Natural killer cell (primary cell): ENCODE measurements at regions not wholly inside any gene's neighbourhood (a gene's known extent, or its start where the extent isn't known, plus 50 kb on each side); places are given as distances from the start of the nearest gene placed in this dataset.

Experiments
- ATAC-seq, 3 donors: fragments of 150-1000 bp in 2 of 3; fragments of 200-7000 bp in 1 of 3; cut with Tn5 transposase; 1 replicate in 1 of 3; 2 replicates in 2 of 3; pipeline ENCODE4 v1.10.0; 2021; ENCODE audit warnings: mild to moderate bottlenecking in 2 of 3, moderate library complexity in 2 of 3
- DNase-seq, 2 donors: peaks; one replicate each; pipeline versions ENCODE4 v3.0.0 to v3.0.0-alpha.2; 2013 to 2021; ENCODE audit warnings: mixed read lengths in 1 of 2
- H3K27ac ChIP-seq: one replicate; pipeline ENCODE4 v1.5.1; 2013; ENCODE audit warnings: mild to moderate bottlenecking, low read length
- H3K27me3 ChIP-seq: one replicate; pipeline ENCODE4 v1.6.1; 2013; ENCODE audit warnings: low read length; ENCODE audit not compliant: control insufficient read depth, insufficient read depth
- H3K36me3 ChIP-seq: one replicate; pipeline ENCODE4 v1.6.1; 2013; ENCODE audit warnings: low read length; ENCODE audit not compliant: control insufficient read depth, insufficient read depth
- H3K4me1 ChIP-seq: one replicate; pipeline ENCODE4 v1.6.1; 2013; ENCODE audit warnings: low read length; ENCODE audit not compliant: control insufficient read depth, insufficient read depth
- H3K4me3 ChIP-seq: one replicate; pipeline ENCODE4 v1.5.1; 2013; ENCODE audit warnings: low read length
- H3K9me3 ChIP-seq: one replicate; pipeline ENCODE4 v1.6.1; 2013; ENCODE audit warnings: low read length; ENCODE audit not compliant: control insufficient read depth, insufficient read depth
- H3K27ac Mint-ChIP-seq, 2 donors: one replicate each; pipeline ENCODE4 v1.8.0; 2022; ENCODE audit warnings: mild to moderate bottlenecking in 2 of 2, mixed read lengths in 2 of 2, moderate library complexity in 1 of 2
- H3K27me3 Mint-ChIP-seq, 2 donors: one replicate each; pipeline ENCODE4 v1.8.0; 2022; ENCODE audit warnings: low read depth in 2 of 2, mixed read lengths in 2 of 2
- H3K36me3 Mint-ChIP-seq: one replicate; pipeline ENCODE4 v1.8.0; 2022; ENCODE audit warnings: mixed read lengths
- H3K4me1 Mint-ChIP-seq, 2 donors: one replicate each; pipeline ENCODE4 v1.8.0; 2022; ENCODE audit warnings: mixed read lengths in 2 of 2
- H3K4me3 Mint-ChIP-seq: one replicate; pipeline ENCODE4 v1.8.0; 2022; ENCODE audit warnings: mild to moderate bottlenecking, moderate library complexity, mixed read lengths
- H3K9me3 Mint-ChIP-seq, 2 donors: one replicate each; pipeline ENCODE4 v1.8.0; 2022; ENCODE audit warnings: mixed read lengths in 2 of 2
- WGBS: methylation state at CpG from one replicate; pipeline ENCODE4 v1.1.7; 2013; ENCODE audit warnings: missing lambda C conversion rate; ENCODE audit not compliant: insufficient coverage; 5-methylcytosine and 5-hydroxymethylcytosine counted together
- intact Hi-C: fragments of 100-400 bp; cut with micrococcal nuclease; formaldehyde crosslinking; loops from one replicate; pipeline ENCODE4 v1.14.2; 2022
- TF ChIP-seq, protein P1 (sequence below): fragments of 200-600 bp; IDR thresholded peaks from one replicate; pipeline ENCODE4 v1.8.0; 2022; ENCODE audit warnings: antibody characterized with exemption

GRCh38 chr20:39445095-39445494 lies 483.0 kb downstream of the DHX35 start:
- Mint-ChIP-seq H3K27me3 (no peaks in the 10 kb centered on the region), H3K4me1 (no peaks in the 10 kb centered on the region), H3K4me3 (no peak overlapping the region), H3K36me3 (no peaks in the 10 kb centered on the region), H3K9me3 (peaks cover 3 to 5% of the 10 kb centered on the region in 2 donors), H3K27ac (no peak overlapping the region)
- intact Hi-C loops = no loop called here
- ATAC-seq (no peak), DNase-seq (no peak)
- Histone ChIP-seq H3K27me3 (no peaks in the 10 kb centered on the region), H3K4me1 (no peaks in the 10 kb centered on the region), H3K36me3 (no peaks in the 10 kb centered on the region), H3K9me3 (no peaks in the 10 kb centered on the region), H3K27ac (no peak overlapping the region), H3K4me3 (no peak overlapping the region)
- no CpG with 5 or more reads among the region's 1 CpG for WGBS
- TF ChIP-seq, protein P1, sequence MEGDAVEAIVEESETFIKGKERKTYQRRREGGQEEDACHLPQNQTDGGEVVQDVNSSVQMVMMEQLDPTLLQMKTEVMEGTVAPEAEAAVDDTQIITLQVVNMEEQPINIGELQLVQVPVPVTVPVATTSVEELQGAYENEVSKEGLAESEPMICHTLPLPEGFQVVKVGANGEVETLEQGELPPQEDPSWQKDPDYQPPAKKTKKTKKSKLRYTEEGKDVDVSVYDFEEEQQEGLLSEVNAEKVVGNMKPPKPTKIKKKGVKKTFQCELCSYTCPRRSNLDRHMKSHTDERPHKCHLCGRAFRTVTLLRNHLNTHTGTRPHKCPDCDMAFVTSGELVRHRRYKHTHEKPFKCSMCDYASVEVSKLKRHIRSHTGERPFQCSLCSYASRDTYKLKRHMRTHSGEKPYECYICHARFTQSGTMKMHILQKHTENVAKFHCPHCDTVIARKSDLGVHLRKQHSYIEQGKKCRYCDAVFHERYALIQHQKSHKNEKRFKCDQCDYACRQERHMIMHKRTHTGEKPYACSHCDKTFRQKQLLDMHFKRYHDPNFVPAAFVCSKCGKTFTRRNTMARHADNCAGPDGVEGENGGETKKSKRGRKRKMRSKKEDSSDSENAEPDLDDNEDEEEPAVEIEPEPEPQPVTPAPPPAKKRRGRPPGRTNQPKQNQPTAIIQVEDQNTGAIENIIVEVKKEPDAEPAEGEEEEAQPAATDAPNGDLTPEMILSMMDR = no peak

DNA sequence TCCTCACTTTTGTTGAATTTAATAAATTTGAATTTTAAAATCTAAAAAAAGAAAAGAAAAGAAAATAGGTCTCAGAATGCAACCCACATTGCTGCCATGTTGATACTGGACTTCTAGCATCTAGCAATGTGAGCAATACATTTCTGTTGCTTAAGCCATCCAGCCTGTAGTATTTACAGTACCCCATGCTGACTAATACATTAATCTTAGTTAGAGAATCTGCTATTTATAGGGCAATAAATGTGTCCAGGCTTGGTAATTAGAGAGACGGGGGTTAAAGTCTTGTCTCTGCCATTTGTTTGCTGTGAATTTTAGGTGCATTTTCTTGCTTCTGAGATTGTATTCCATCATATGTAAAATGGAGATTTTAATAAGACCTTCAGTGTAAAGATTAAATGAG lies 471.3 kb downstream of the DHX35 start:
- TF ChIP-seq, protein P1 = no peak
- H3K27me3 Mint-ChIP-seq = no peaks in the 10 kb centered on the region
- DNase-seq (no peak), ATAC-seq (no peak)
- H3K27ac ChIP-seq = no peak overlapping the region
- intact Hi-C loops = no loop called here
- H3K9me3 ChIP-seq = no peaks in the 10 kb centered on the region
- no peaks in the 10 kb centered on the region for H3K4me1 Mint-ChIP-seq
- no peak overlapping the region for H3K4me3 ChIP-seq
- H3K9me3 Mint-ChIP-seq = peaks cover 2 to 5% of the 10 kb centered on the region in 2 donors
- no peak overlapping the region for H3K4me3 Mint-ChIP-seq
- H3K36me3 ChIP-seq = no peaks in the 10 kb centered on the region
- no peaks in the 10 kb centered on the region for H3K4me1 ChIP-seq
- H3K27ac Mint-ChIP-seq = no peak overlapping the region
- no peaks in the 10 kb centered on the region for H3K27me3 ChIP-seq
- 100% methylated on average over 1 of the region's 1 CpG for WGBS
- no peaks in the 10 kb centered on the region for H3K36me3 Mint-ChIP-seq

- Histone ChIP-seq H3K36me3 (no peaks in the 10 kb centered on the region), H3K9me3 (no peaks in the 10 kb centered on the region), H3K4me1 (no peaks in the 10 kb centered on the region), H3K4me3 (no peak overlapping the region), H3K27me3 (no peaks in the 10 kb centered on the region), H3K27ac (no peak overlapping the region)
- Mint-ChIP-seq H3K9me3 (peaks cover 2% of the 10 kb centered on the region in 2 donors), H3K4me1 (no peaks in the 10 kb centered on the region), H3K4me3 (no peak overlapping the region), H3K27me3 (no peaks in the 10 kb centered on the region), H3K27ac (no peak overlapping the region), H3K36me3 (no peaks in the 10 kb centered on the region)
- DNase-seq (no peak), ATAC-seq (no peak)
- 82% methylated on average over 3 of the region's 4 CpGs for WGBS
- TF ChIP-seq, protein P1 = no peak
- intact Hi-C loops = no loop called here
These were observed 469.1 kb downstream of the DHX35 start for GRCh38 chr20:39431091-39431880.

- Histone ChIP-seq H3K36me3 (no peaks in the 10 kb centered on the region), H3K9me3 (no peaks in the 10 kb centered on the region), H3K27ac (no peak overlapping the region), H3K27me3 (no peaks in the 10 kb centered on the region), H3K4me3 (no peak overlapping the region), H3K4me1 (no peaks in the 10 kb centered on the region)
- DNase-seq = no peak
- H3K4me1 Mint-ChIP-seq = no peaks in the 10 kb centered on the region
- intact Hi-C loops = no loop called here
- no peaks in the 10 kb centered on the region for H3K27me3 Mint-ChIP-seq
- 40% methylated on average over 1 of the region's 1 CpG for WGBS
- H3K4me3 Mint-ChIP-seq = no peak overlapping the region
- ATAC-seq = no peak
- peaks cover 0 to 2% of the 10 kb centered on the region in 2 donors for H3K9me3 Mint-ChIP-seq
- no peaks in the 10 kb centered on the region for H3K36me3 Mint-ChIP-seq
- H3K27ac Mint-ChIP-seq = no peak overlapping the region
- TF ChIP-seq, protein P1 = no peak
These were observed 467.6 kb downstream of the DHX35 start for GRCh38 chr20:39429726-39430125.
